ENCODE measurements at regions not wholly inside any gene's neighbourhood (a gene's known extent, or its start where the extent isn't known, plus 50 kb on each side); places are given as distances from the start of the nearest gene placed in this dataset.

- no peak for TF ChIP-seq ZNF513 (tag by site-specific recombination; IDR thresholded peaks at IDR 0.05)
- TF ChIP-seq IKZF3 (tag by site-specific recombination; IDR thresholded peaks at IDR 0.05), result peak; percentile 37; the same call in 1 of the 2 replicates
- peak; percentile 36; the same call in 1 of the 2 replicates for TF ChIP-seq ZNF398 (tag by site-specific recombination; IDR thresholded peaks at IDR 0.05)
- peak; percentile 73; the same call in 1 of the 2 replicates for TF ChIP-seq ZNF362 (tag by site-specific recombination; IDR thresholded peaks at IDR 0.05)
- TF ChIP-seq EGR2 (tag by site-specific recombination; IDR thresholded peaks at IDR 0.05; ENCODE audit: low read depth), result no peak
- peak; percentile 80 for TF ChIP-seq WT1 (tag by site-specific recombination; IDR thresholded peaks at IDR 0.05)
- no peak for TF ChIP-seq SCRT2 (tag by site-specific recombination; IDR thresholded peaks at IDR 0.05)
- TF ChIP-seq ZBTB7A (tag by site-specific recombination; IDR thresholded peaks at IDR 0.05; ENCODE audit: low read depth), result no peak
- no peak for TF ChIP-seq PBX3 (CRISPR knock-in tag; IDR thresholded peaks at IDR 0.05)
- TF ChIP-seq KLF8 (tag by site-specific recombination; IDR thresholded peaks at IDR 0.05), result peak; percentile 75
- no peak for TF ChIP-seq MZF1 (tag by site-specific recombination; IDR thresholded peaks at IDR 0.05; ENCODE audit: borderline replicate concordance)
- TF ChIP-seq INSM2 (tag by site-specific recombination; IDR thresholded peaks at IDR 0.05), result peak; percentile 89
- TF ChIP-seq ZNF132 (tag by site-specific recombination; IDR thresholded peaks at IDR 0.05; ENCODE audit: borderline replicate concordance), result no peak
- TF ChIP-seq ZNF600 (tag by site-specific recombination; IDR thresholded peaks at IDR 0.05), result no peak
- no peak for TF ChIP-seq HOXC10 (CRISPR knock-in tag; IDR thresholded peaks at IDR 0.05)
- no peak for TF ChIP-seq TCF7L2 (IDR thresholded peaks at IDR 0.05; ENCODE audit: borderline replicate concordance, low read depth, low read length)
- TF ChIP-seq ZNF157 (tag by site-specific recombination; IDR thresholded peaks at IDR 0.05), result no peak
- TF ChIP-seq ZNF664 (tag by site-specific recombination; IDR thresholded peaks at IDR 0.05), result no peak
- 0 out of 2 replicates have a peak, but pooled peaks have one; percentile 15 for TF ChIP-seq ZNF324 (tag by site-specific recombination; IDR thresholded peaks at IDR 0.05)
- no peak for TF ChIP-seq ZNF658 (tag by site-specific recombination; IDR thresholded peaks at IDR 0.05)
- no peak for TF ChIP-seq KLF16 (tag by site-specific recombination; IDR thresholded peaks at IDR 0.05)
- TF ChIP-seq SP2 (tag by site-specific recombination; IDR thresholded peaks at IDR 0.05), result no peak
- TF ChIP-seq ZNF280D (tag by site-specific recombination; IDR thresholded peaks at IDR 0.05), result no peak
- TF ChIP-seq ZNF121 (tag by site-specific recombination; IDR thresholded peaks at IDR 0.05), result no peak
- TF ChIP-seq ZNF174 (tag by site-specific recombination; IDR thresholded peaks at IDR 0.05), result no peak
- TF ChIP-seq BCL11A (tag by site-specific recombination; IDR thresholded peaks at IDR 0.05; ENCODE audit: low read depth), result peak; percentile 90
- no peak for TF ChIP-seq ZNF529 (tag by site-specific recombination; IDR thresholded peaks at IDR 0.05; ENCODE audit: insufficient replicate concordance)
- no peak for TF ChIP-seq ZNF202 (tag by site-specific recombination; IDR thresholded peaks at IDR 0.05; ENCODE audit: borderline replicate concordance)
- TF ChIP-seq ZNF140 (tag by site-specific recombination; IDR thresholded peaks at IDR 0.05), result no peak
- no peak for TF ChIP-seq SCRT1 (tag by site-specific recombination; IDR thresholded peaks at IDR 0.05; ENCODE audit: borderline replicate concordance)
Measured at GRCh38 chr3:102089904-102090720, 240.8 kb downstream of the NFKBIZ start (continued).

All from HEK293 (cell line).